ENCODE measurements at regions not wholly inside any gene's neighbourhood (a gene's known extent, or its start where the extent isn't known, plus 50 kb on each side); places are given as distances from the start of the nearest gene placed in this dataset.
A peak's percentile ranks its signal among the peaks of the same experiment; 100 is the strongest.

- peaks cover 0 to 12% of the 10 kb centered on the region in 2 donors for H3K9me3 ChIP-seq
- no peak overlapping the region for H3K27ac ChIP-seq
- no peak overlapping the region for H3K4me3 ChIP-seq
- no peaks in the 10 kb centered on the region for H3K36me3 ChIP-seq
- no peak for DNase-seq
- H3K4me1 ChIP-seq = peaks cover 0 to 5% of the 10 kb centered on the region in 2 donors
- TF ChIP-seq POLR2A (IDR thresholded peaks at IDR 0.05) = no peak
- no peak for TF ChIP-seq CTCF (IDR thresholded peaks at IDR 0.05)
- no peaks in the 10 kb centered on the region for H3K27me3 ChIP-seq
- intact Hi-C loops (cut with DNase I; ENCODE audit: low total_unique reads) = no loop called here
Observed at GRCh38 chr7:30223896-30224295, 60.5 kb upstream of the ZNRF2 start.

- intact Hi-C loops (cut with DNase I; ENCODE audit: low total_unique reads) = no loop called here
- TF ChIP-seq CTCF (IDR thresholded peaks at IDR 0.05) = no peak
- no peak for TF ChIP-seq POLR2A (IDR thresholded peaks at IDR 0.05)
- no peak for DNase-seq
- H3K9me3 ChIP-seq = peaks cover 0 to 7% of the 10 kb centered on the region in 2 donors
- H3K36me3 ChIP-seq = no peaks in the 10 kb centered on the region
- H3K4me1 ChIP-seq = peaks cover 0 to 5% of the 10 kb centered on the region in 2 donors
- H3K4me3 ChIP-seq = no peak overlapping the region
- no peak overlapping the region for H3K27ac ChIP-seq
- H3K27me3 ChIP-seq = no peaks in the 10 kb centered on the region
Observed at GRCh38 chr7:30224511-30225062, 59.8 kb upstream of the ZNRF2 start.

- intact Hi-C loops (cut with DNase I; ENCODE audit: low total_unique reads) = no loop called here
- no peaks in the 10 kb centered on the region for H3K27me3 ChIP-seq
- H3K36me3 ChIP-seq = no peaks in the 10 kb centered on the region
- peaks cover 0 to 5% of the 10 kb centered on the region in 2 donors for H3K4me1 ChIP-seq
- DNase-seq = peak; percentile 41 to 53
- peaks cover 0 to 7% of the 10 kb centered on the region in 2 donors for H3K9me3 ChIP-seq
- H3K27ac ChIP-seq = peak overlapping the region; percentile 10 to 33
- TF ChIP-seq POLR2A (IDR thresholded peaks at IDR 0.05) (no peak), CTCF (IDR thresholded peaks at IDR 0.05) (no peak)
- H3K4me3 ChIP-seq = no peak overlapping the region
Observed at GRCh38 chr7:30225863-30226613, 58.4 kb upstream of the ZNRF2 start.

- intact Hi-C loops (cut with DNase I; ENCODE audit: low total_unique reads) = no loop called here
- Histone ChIP-seq H3K9me3 (peaks cover 0 to 7% of the 10 kb centered on the region in 2 donors), H3K36me3 (no peaks in the 10 kb centered on the region), H3K27me3 (no peaks in the 10 kb centered on the region), H3K4me3 (no peak overlapping the region), H3K27ac (peak overlapping the region in 1 of 2 donors; percentile 33), H3K4me1 (peaks cover 0 to 5% of the 10 kb centered on the region in 2 donors)
- DNase-seq = no peak
- no peak for TF ChIP-seq POLR2A (IDR thresholded peaks at IDR 0.05)
Observed at GRCh38 chr7:30226614-30227268, 57.7 kb upstream of the ZNRF2 start.

- H3K27ac ChIP-seq = no peak overlapping the region
- H3K36me3 ChIP-seq = no peaks in the 10 kb centered on the region
- intact Hi-C loops (cut with DNase I; ENCODE audit: low total_unique reads) = no loop called here
- no peak for TF ChIP-seq POLR2A (IDR thresholded peaks at IDR 0.05)
- TF ChIP-seq CTCF (IDR thresholded peaks at IDR 0.05) = no peak
- H3K9me3 ChIP-seq = no peaks in the 10 kb centered on the region
- H3K4me3 ChIP-seq = no peak overlapping the region
- H3K4me1 ChIP-seq = no peaks in the 10 kb centered on the region
- no peak for DNase-seq
- H3K27me3 ChIP-seq = no peaks in the 10 kb centered on the region
Observed at GRCh38 chr7:30231271-30231670, 53.1 kb upstream of the ZNRF2 start.

All from uterus (tissue), 3 donors.